WTC11 (cell line): ENCODE measurements at regions not wholly inside any gene's neighbourhood (a gene's known extent, or its start where the extent isn't known, plus 50 kb on each side); places are given as distances from the start of the nearest gene placed in this dataset.

Experiments used
- ATAC-seq: fragments of 200-7000 bp; cut with Tn5 transposase; 2 replicates; pipeline ENCODE4 v1.10.0; 2021; ENCODE audit warnings: mild to moderate bottlenecking, moderate library complexity
- CTCF ChIA-PET: fragments of 300-600 bp; sonication (Branson Sonifier 250); formaldehyde crosslinking; loops from one replicate; lab custom pipeline; 2021; ENCODE audit warnings: antibody characterized with exemption; lab: Charles Lee
- POLR2A ChIA-PET: fragments of 350-600 bp; sonication (Branson Sonifier 250); formaldehyde crosslinking; loops from one replicate; lab custom pipeline; 2021; ENCODE audit warnings: antibody characterized with exemption; lab: Charles Lee
- DNase-seq: peaks from one replicate; pipeline ENCODE4 v3.0.0; 2021; ENCODE audit warnings: low spot score
- H3K27ac Mint-ChIP-seq: 2 replicates; pipeline ENCODE4 v1.8.0; 2021; ENCODE audit warnings: mixed read lengths
- H3K27me3 Mint-ChIP-seq: 2 replicates; pipeline ENCODE4 v1.8.0; 2021; ENCODE audit warnings: low read depth, mild to moderate bottlenecking, moderate library complexity, mixed read lengths
- H3K36me3 Mint-ChIP-seq: 2 replicates; pipeline ENCODE4 v1.8.0; 2021; ENCODE audit warnings: mixed read lengths
- H3K4me1 Mint-ChIP-seq: 2 replicates; pipeline ENCODE4 v1.8.0; 2022; ENCODE audit warnings: mixed read lengths
- H3K4me3 Mint-ChIP-seq: 2 replicates; pipeline ENCODE4 v1.8.0; 2021; ENCODE audit warnings: mild to moderate bottlenecking, moderate library complexity, mixed read lengths
- H3K9me3 Mint-ChIP-seq: 2 replicates; pipeline ENCODE4 v1.8.0; 2021; ENCODE audit warnings: mixed read lengths
- AR ChIP-seq: fragments of 250-450 bp; sonication (Bioruptor Pico); IDR thresholded peaks from 2 replicates; pipeline ENCODE4 v1.9.0; 2021; ENCODE audit warnings: mild to moderate bottlenecking
- EMX1 ChIP-seq: fragments of 250-450 bp; sonication (Bioruptor Pico); IDR thresholded peaks from 2 replicates; pipeline ENCODE4 v1.8.0; 2021; ENCODE audit warnings: mild to moderate bottlenecking
- FOXJ3 ChIP-seq: sonication (generic); formaldehyde crosslinking; IDR thresholded peaks from 2 replicates; pipeline ENCODE4 v1.9.0; 2021; ENCODE audit warnings: missing genetic modification reagents, mild to moderate bottlenecking, borderline replicate concordance
- IRF2 ChIP-seq: sonication (generic); formaldehyde crosslinking; IDR thresholded peaks from 2 replicates; pipeline ENCODE4 v1.8.0; 2022; ENCODE audit warnings: low read depth, missing genetic modification reagents, borderline replicate concordance
- PREB ChIP-seq: sonication (generic); formaldehyde crosslinking; IDR thresholded peaks from 2 replicates; pipeline ENCODE4 v1.8.1; 2022; ENCODE audit warnings: mild to moderate bottlenecking, missing genetic modification reagents, moderate library complexity, borderline replicate concordance
- TP53 ChIP-seq: sonication (generic); formaldehyde crosslinking; IDR thresholded peaks from 2 replicates; pipeline ENCODE4 v1.8.1; 2023; ENCODE audit warnings: mild to moderate bottlenecking, missing genetic modification reagents
- ZNF121 ChIP-seq: sonication (generic); formaldehyde crosslinking; IDR thresholded peaks from 2 replicates; pipeline ENCODE4 v1.8.0; 2023; ENCODE audit warnings: missing genetic modification reagents
- ZNF281 ChIP-seq: sonication (generic); formaldehyde crosslinking; IDR thresholded peaks from 2 replicates; pipeline ENCODE4 v1.8.0; 2023; ENCODE audit warnings: mild to moderate bottlenecking, missing genetic modification reagents
- ZNF317 ChIP-seq: sonication (generic); formaldehyde crosslinking; IDR thresholded peaks from 2 replicates; pipeline ENCODE4 v1.8.1; 2023; ENCODE audit warnings: low read depth, mild to moderate bottlenecking, moderate library complexity, missing genetic modification reagents, borderline replicate concordance
- ZNF532 ChIP-seq: fragments of 250-450 bp; sonication (Bioruptor Pico); IDR thresholded peaks from 2 replicates; pipeline ENCODE4 v1.9.0; 2021; ENCODE audit warnings: mild to moderate bottlenecking, borderline replicate concordance

GRCh38 chr1:76793594-76793993 lies 73.7 kb upstream of the ST6GALNAC5 start (continued):
- TF ChIP-seq ZNF281 = no peak
- TF ChIP-seq TP53 (CRISPR knock-in tag) = no peak
- no peak for TF ChIP-seq PREB (CRISPR knock-in tag)
- TF ChIP-seq EMX1 (CRISPR knock-in tag) = no peak

GRCh38 chr1:76799700-76800099 lies 67.6 kb upstream of the ST6GALNAC5 start:
- Mint-ChIP-seq H3K9me3 (no peaks in the 10 kb centered on the region), H3K4me1 (no peaks in the 10 kb centered on the region), H3K27me3 (no peaks in the 10 kb centered on the region), H3K4me3 (no peak overlapping the region), H3K36me3 (no peaks in the 10 kb centered on the region), H3K27ac (no peak overlapping the region)
- ChIA-PET POLR2A (no interaction called here), CTCF (no interaction called here)
- ATAC-seq (no peak), DNase-seq (no peak)
- TF ChIP-seq ZNF532 (CRISPR knock-in tag) = no peak
- no peak for TF ChIP-seq ZNF121 (CRISPR knock-in tag)
- TF ChIP-seq TP53 (CRISPR knock-in tag) = no peak

GRCh38 chr1:76802094-76802493 lies 65.2 kb upstream of the ST6GALNAC5 start:
- DNase-seq = no peak
- Mint-ChIP-seq H3K9me3 (0 out of 2 replicates have a peak, but pooled peaks cover 4% of the 10 kb centered on the region), H3K27me3 (no peaks in the 10 kb centered on the region), H3K4me3 (no peak overlapping the region), H3K36me3 (no peaks in the 10 kb centered on the region), H3K4me1 (no peaks in the 10 kb centered on the region), H3K27ac (no peak overlapping the region)
- TF ChIP-seq TP53 (CRISPR knock-in tag) = no peak
- no peak for TF ChIP-seq IRF2
- TF ChIP-seq FOXJ3 (CRISPR knock-in tag) = no peak
- no peak for TF ChIP-seq ZNF317 (CRISPR knock-in tag)
- TF ChIP-seq AR (CRISPR knock-in tag) = no peak
- ChIA-PET POLR2A (no interaction called here), CTCF (no interaction called here)
- no peak for ATAC-seq
